DOHH2 (cell line): ENCODE measurements at regions not wholly inside any gene's neighbourhood (a gene's known extent, or its start where the extent isn't known, plus 50 kb on each side); places are given as distances from the start of the nearest gene placed in this dataset.

Source experiments
- CTCF ChIP-seq: fragments of 200-600 bp; sonication (generic); IDR thresholded peaks from one replicate; pipeline ENCODE4 v1.5.1; 2014; ENCODE audit warnings: antibody characterized with exemption, mild to moderate bottlenecking, low read depth, low read length; ENCODE audit not compliant: poor library complexity, severe bottlenecking
- EZH2phosphoT487 ChIP-seq: fragments of 200-600 bp; sonication (generic); IDR thresholded peaks from 2 replicates; pipeline ENCODE4 v1.6.1; 2017; ENCODE audit warnings: borderline replicate concordance, mild to moderate bottlenecking, antibody characterized with exemption, low read length, moderate library complexity, mixed read lengths

- TF ChIP-seq CTCF (no peak), EZH2phosphoT487 (no peak)
These were observed 189.7 kb upstream of the RGS6 start for GRCh38 chr14:71742485-71742884.
